GM23338 (cell line): ENCODE measurements at regions not wholly inside any gene's neighbourhood (a gene's known extent, or its start where the extent isn't known, plus 50 kb on each side); places are given as distances from the start of the nearest gene placed in this dataset.

Experiments used
- ATAC-seq: fragments of 200-7000 bp; cut with Tn5 transposase; 3 replicates; pipeline ENCODE4 v1.9.1; 2020
- DNase-seq: peaks from one replicate; pipeline ENCODE4 v3.0.0-alpha.2; 2015; ENCODE audit warnings: low spot score
- H2AFZ ChIP-seq: fragments of 200-600 bp; sonication (generic); 2 replicates; pipeline ENCODE4 v1.8.0; 2016; ENCODE audit warnings: antibody characterized with exemption, mild to moderate bottlenecking, moderate library complexity
- H3F3A ChIP-seq: fragments of 200-600 bp; sonication (generic); replicated peaks from 2 replicates; pipeline ENCODE4 v1.8.0; 2017; ENCODE audit warnings: antibody characterized with exemption, mixed run types, low read depth
- H3K27ac ChIP-seq: fragments of 200-600 bp; sonication (generic); 2 replicates; pipeline ENCODE4 v1.6.1; 2016; ENCODE audit warnings: low read depth
- H3K27me3 ChIP-seq: fragments of 200-600 bp; sonication (generic); 2 replicates; pipeline ENCODE4 v1.8.0; 2016; ENCODE audit warnings: mild to moderate bottlenecking, mixed run types, moderate library complexity; ENCODE audit not compliant: insufficient read depth
- H3K36me3 ChIP-seq: fragments of 200-600 bp; sonication (generic); 2 replicates; pipeline ENCODE4 v1.8.0; 2016; ENCODE audit warnings: mild to moderate bottlenecking; ENCODE audit not compliant: insufficient read depth
- H3K4me1 ChIP-seq: fragments of 200-600 bp; sonication (generic); 2 replicates; pipeline ENCODE4 v1.8.0; 2016; ENCODE audit warnings: mild to moderate bottlenecking, moderate library complexity; ENCODE audit not compliant: insufficient read depth
- H3K4me2 ChIP-seq: fragments of 200-600 bp; sonication (generic); 2 replicates; pipeline ENCODE4 v1.7.1; 2017; ENCODE audit warnings: mixed run types
- H3K4me3 ChIP-seq: fragments of 200-600 bp; sonication (generic); 2 replicates; pipeline ENCODE4 v1.6.1; 2016; ENCODE audit warnings: mixed run types
- H3K79me2 ChIP-seq: fragments of 200-600 bp; sonication (generic); replicated peaks from 2 replicates; pipeline ENCODE4 v1.8.0; 2017; ENCODE audit warnings: mild to moderate bottlenecking; ENCODE audit not compliant: insufficient read depth
- H3K9me2 ChIP-seq: fragments of 200-600 bp; sonication (generic); 2 replicates; pipeline ENCODE4 v1.8.0; 2017; ENCODE audit not compliant: insufficient read depth
- H4K20me1 ChIP-seq: fragments of 200-600 bp; sonication (generic); replicated peaks from 2 replicates; pipeline ENCODE4 v1.8.0; 2017; ENCODE audit warnings: mild to moderate bottlenecking; ENCODE audit not compliant: insufficient read depth
- H3K27ac Mint-ChIP-seq: 2 replicates; pipeline ENCODE4 v1.8.0; 2020; ENCODE audit warnings: inconsistent platforms, mild to moderate bottlenecking, moderate library complexity, mixed read lengths
- H3K27me3 Mint-ChIP-seq: 3 replicates; pipeline ENCODE4 v1.8.0; 2022; ENCODE audit warnings: low read depth, mild to moderate bottlenecking, moderate library complexity, mixed read lengths, inconsistent platforms; ENCODE audit not compliant: insufficient read depth, poor library complexity
- H3K36me3 Mint-ChIP-seq: 3 replicates; pipeline ENCODE4 v1.8.0; 2021; ENCODE audit warnings: low read depth, mild to moderate bottlenecking, inconsistent platforms, moderate library complexity, mixed read lengths
- H3K4me1 Mint-ChIP-seq: 3 replicates; pipeline ENCODE4 v1.8.0; 2020; ENCODE audit warnings: mild to moderate bottlenecking, inconsistent platforms, mixed read lengths
- H3K4me3 Mint-ChIP-seq: 3 replicates; pipeline ENCODE4 v1.8.0; 2021; ENCODE audit warnings: moderate library complexity, mild to moderate bottlenecking, inconsistent platforms, mixed read lengths
- H3K9me3 Mint-ChIP-seq: 3 replicates; pipeline ENCODE4 v1.8.0; 2020; ENCODE audit warnings: moderate library complexity, mild to moderate bottlenecking, inconsistent platforms, mixed read lengths
- CREB1 ChIP-seq: fragments of 250-450 bp; sonication (Bioruptor Pico); IDR thresholded peaks from 2 replicates; pipeline ENCODE4 v1.5.0; 2020; ENCODE audit warnings: low read depth, mild to moderate bottlenecking, moderate library complexity
- EZH2 ChIP-seq: fragments of 200-600 bp; sonication (generic); IDR thresholded peaks from one replicate; pipeline ENCODE4 v1.8.0; 2017; ENCODE audit warnings: antibody characterized with exemption, mild to moderate bottlenecking, low read depth; ENCODE audit not compliant: unreplicated experiment
- EZH2phosphoT487 ChIP-seq: fragments of 200-600 bp; sonication (generic); IDR thresholded peaks from one replicate; pipeline ENCODE4 v1.8.1; 2018; ENCODE audit warnings: antibody characterized with exemption; ENCODE audit not compliant: unreplicated experiment
- JUNB ChIP-seq: IDR thresholded peaks from one replicate; pipeline ENCODE4 v1.6.1; 2016; ENCODE audit warnings: antibody characterized with exemption; ENCODE audit not compliant: unreplicated experiment
- NANOG ChIP-seq: IDR thresholded peaks from 2 replicates; pipeline ENCODE4 v1.6.1; 2016; ENCODE audit warnings: antibody characterized with exemption, borderline replicate concordance
- POLR2AphosphoS5 ChIP-seq: IDR thresholded peaks from 2 replicates; pipeline ENCODE4 v1.6.1; 2016; ENCODE audit warnings: antibody characterized with exemption, low read depth
- STAT1 ChIP-seq: IDR thresholded peaks from one replicate; pipeline ENCODE4 v1.6.1; 2016; ENCODE audit warnings: antibody characterized with exemption; ENCODE audit not compliant: unreplicated experiment
- ZNF114 ChIP-seq: fragments of 250-450 bp; sonication (Bioruptor Pico); IDR thresholded peaks from 2 replicates; pipeline ENCODE4 v1.5.0; 2020; ENCODE audit warnings: mild to moderate bottlenecking, moderate library complexity
- ZNF331 ChIP-seq: fragments of 250-450 bp; sonication (Bioruptor Pico); IDR thresholded peaks from 2 replicates; pipeline ENCODE4 v1.5.0; 2020; ENCODE audit warnings: low read depth, mild to moderate bottlenecking, moderate library complexity
- TF ChIP-seq, protein P1 (sequence below), 2 experiments: fragments of 200-600 bp in 1 of 2; sonication (generic) in 1 of 2; conservative IDR thresholded peaks; 2 replicates each; pipeline versions ENCODE4 v1.5.1 to v1.6.1; 2016 to 2017; ENCODE audit warnings: antibody characterized with exemption in 2 of 2, low read depth in 2 of 2, mild to moderate bottlenecking in 2 of 2, moderate library complexity in 1 of 2
- TF ChIP-seq, protein P2 (sequence below): IDR thresholded peaks from 2 replicates; pipeline ENCODE4 v1.6.1; 2016; ENCODE audit warnings: antibody characterized with exemption
- TF ChIP-seq, protein P3 (sequence below): IDR thresholded peaks from one replicate; pipeline ENCODE4 v1.6.1; 2018; ENCODE audit warnings: antibody characterized with exemption; ENCODE audit not compliant: unreplicated experiment
- TF ChIP-seq, protein P4 (sequence below): fragments of 250-450 bp; sonication (Bioruptor Pico); IDR thresholded peaks from 2 replicates; pipeline ENCODE4 v1.5.0; 2020; ENCODE audit warnings: mild to moderate bottlenecking, moderate library complexity

DNA sequence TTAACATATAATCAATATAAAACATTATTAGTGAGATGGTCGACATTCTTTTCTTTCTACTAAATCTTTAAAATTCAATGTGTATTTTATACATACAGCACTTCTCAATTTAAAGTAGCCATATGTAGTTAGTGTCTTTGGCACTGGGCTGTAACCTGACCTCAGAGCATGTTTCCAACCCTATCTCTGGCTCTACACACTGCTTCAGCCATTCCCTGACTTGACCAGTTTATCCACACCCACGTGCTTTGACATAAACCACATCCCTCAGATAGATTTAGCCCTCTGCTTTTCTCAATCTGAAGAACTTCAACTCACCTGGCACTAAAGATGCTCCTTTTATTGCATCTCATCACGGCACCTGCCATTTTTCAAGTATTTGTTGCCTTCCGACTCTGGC lies 58.3 kb downstream of the RGS2 start:
- no peaks in the 10 kb centered on the region for H3K27me3 ChIP-seq
- H4K20me1 ChIP-seq = no peaks in the 10 kb centered on the region
- H3K27me3 Mint-ChIP-seq = no peaks in the 10 kb centered on the region
- no peak overlapping the region for H2AFZ ChIP-seq
- DNase-seq = no peak
- no peak for TF ChIP-seq CREB1 (CRISPR knock-in tag)
- TF ChIP-seq JUNB = no peak
- no peak for TF ChIP-seq EZH2
- TF ChIP-seq, protein P1, sequence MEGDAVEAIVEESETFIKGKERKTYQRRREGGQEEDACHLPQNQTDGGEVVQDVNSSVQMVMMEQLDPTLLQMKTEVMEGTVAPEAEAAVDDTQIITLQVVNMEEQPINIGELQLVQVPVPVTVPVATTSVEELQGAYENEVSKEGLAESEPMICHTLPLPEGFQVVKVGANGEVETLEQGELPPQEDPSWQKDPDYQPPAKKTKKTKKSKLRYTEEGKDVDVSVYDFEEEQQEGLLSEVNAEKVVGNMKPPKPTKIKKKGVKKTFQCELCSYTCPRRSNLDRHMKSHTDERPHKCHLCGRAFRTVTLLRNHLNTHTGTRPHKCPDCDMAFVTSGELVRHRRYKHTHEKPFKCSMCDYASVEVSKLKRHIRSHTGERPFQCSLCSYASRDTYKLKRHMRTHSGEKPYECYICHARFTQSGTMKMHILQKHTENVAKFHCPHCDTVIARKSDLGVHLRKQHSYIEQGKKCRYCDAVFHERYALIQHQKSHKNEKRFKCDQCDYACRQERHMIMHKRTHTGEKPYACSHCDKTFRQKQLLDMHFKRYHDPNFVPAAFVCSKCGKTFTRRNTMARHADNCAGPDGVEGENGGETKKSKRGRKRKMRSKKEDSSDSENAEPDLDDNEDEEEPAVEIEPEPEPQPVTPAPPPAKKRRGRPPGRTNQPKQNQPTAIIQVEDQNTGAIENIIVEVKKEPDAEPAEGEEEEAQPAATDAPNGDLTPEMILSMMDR (conservative IDR thresholded peaks at IDR 0.05; ENCODE audit: low read depth in 2 of 2) = no peak
- no peak for TF ChIP-seq EZH2phosphoT487
- TF ChIP-seq STAT1 = no peak
- TF ChIP-seq ZNF114 (CRISPR knock-in tag) = no peak
- TF ChIP-seq NANOG = no peak
- TF ChIP-seq, protein P2, sequence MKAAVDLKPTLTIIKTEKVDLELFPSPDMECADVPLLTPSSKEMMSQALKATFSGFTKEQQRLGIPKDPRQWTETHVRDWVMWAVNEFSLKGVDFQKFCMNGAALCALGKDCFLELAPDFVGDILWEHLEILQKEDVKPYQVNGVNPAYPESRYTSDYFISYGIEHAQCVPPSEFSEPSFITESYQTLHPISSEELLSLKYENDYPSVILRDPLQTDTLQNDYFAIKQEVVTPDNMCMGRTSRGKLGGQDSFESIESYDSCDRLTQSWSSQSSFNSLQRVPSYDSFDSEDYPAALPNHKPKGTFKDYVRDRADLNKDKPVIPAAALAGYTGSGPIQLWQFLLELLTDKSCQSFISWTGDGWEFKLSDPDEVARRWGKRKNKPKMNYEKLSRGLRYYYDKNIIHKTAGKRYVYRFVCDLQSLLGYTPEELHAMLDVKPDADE = no peak
- TF ChIP-seq, protein P3, sequence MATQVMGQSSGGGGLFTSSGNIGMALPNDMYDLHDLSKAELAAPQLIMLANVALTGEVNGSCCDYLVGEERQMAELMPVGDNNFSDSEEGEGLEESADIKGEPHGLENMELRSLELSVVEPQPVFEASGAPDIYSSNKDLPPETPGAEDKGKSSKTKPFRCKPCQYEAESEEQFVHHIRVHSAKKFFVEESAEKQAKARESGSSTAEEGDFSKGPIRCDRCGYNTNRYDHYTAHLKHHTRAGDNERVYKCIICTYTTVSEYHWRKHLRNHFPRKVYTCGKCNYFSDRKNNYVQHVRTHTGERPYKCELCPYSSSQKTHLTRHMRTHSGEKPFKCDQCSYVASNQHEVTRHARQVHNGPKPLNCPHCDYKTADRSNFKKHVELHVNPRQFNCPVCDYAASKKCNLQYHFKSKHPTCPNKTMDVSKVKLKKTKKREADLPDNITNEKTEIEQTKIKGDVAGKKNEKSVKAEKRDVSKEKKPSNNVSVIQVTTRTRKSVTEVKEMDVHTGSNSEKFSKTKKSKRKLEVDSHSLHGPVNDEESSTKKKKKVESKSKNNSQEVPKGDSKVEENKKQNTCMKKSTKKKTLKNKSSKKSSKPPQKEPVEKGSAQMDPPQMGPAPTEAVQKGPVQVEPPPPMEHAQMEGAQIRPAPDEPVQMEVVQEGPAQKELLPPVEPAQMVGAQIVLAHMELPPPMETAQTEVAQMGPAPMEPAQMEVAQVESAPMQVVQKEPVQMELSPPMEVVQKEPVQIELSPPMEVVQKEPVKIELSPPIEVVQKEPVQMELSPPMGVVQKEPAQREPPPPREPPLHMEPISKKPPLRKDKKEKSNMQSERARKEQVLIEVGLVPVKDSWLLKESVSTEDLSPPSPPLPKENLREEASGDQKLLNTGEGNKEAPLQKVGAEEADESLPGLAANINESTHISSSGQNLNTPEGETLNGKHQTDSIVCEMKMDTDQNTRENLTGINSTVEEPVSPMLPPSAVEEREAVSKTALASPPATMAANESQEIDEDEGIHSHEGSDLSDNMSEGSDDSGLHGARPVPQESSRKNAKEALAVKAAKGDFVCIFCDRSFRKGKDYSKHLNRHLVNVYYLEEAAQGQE = no peak
- TF ChIP-seq ZNF331 (CRISPR knock-in tag) = no peak
- TF ChIP-seq, protein P4, sequence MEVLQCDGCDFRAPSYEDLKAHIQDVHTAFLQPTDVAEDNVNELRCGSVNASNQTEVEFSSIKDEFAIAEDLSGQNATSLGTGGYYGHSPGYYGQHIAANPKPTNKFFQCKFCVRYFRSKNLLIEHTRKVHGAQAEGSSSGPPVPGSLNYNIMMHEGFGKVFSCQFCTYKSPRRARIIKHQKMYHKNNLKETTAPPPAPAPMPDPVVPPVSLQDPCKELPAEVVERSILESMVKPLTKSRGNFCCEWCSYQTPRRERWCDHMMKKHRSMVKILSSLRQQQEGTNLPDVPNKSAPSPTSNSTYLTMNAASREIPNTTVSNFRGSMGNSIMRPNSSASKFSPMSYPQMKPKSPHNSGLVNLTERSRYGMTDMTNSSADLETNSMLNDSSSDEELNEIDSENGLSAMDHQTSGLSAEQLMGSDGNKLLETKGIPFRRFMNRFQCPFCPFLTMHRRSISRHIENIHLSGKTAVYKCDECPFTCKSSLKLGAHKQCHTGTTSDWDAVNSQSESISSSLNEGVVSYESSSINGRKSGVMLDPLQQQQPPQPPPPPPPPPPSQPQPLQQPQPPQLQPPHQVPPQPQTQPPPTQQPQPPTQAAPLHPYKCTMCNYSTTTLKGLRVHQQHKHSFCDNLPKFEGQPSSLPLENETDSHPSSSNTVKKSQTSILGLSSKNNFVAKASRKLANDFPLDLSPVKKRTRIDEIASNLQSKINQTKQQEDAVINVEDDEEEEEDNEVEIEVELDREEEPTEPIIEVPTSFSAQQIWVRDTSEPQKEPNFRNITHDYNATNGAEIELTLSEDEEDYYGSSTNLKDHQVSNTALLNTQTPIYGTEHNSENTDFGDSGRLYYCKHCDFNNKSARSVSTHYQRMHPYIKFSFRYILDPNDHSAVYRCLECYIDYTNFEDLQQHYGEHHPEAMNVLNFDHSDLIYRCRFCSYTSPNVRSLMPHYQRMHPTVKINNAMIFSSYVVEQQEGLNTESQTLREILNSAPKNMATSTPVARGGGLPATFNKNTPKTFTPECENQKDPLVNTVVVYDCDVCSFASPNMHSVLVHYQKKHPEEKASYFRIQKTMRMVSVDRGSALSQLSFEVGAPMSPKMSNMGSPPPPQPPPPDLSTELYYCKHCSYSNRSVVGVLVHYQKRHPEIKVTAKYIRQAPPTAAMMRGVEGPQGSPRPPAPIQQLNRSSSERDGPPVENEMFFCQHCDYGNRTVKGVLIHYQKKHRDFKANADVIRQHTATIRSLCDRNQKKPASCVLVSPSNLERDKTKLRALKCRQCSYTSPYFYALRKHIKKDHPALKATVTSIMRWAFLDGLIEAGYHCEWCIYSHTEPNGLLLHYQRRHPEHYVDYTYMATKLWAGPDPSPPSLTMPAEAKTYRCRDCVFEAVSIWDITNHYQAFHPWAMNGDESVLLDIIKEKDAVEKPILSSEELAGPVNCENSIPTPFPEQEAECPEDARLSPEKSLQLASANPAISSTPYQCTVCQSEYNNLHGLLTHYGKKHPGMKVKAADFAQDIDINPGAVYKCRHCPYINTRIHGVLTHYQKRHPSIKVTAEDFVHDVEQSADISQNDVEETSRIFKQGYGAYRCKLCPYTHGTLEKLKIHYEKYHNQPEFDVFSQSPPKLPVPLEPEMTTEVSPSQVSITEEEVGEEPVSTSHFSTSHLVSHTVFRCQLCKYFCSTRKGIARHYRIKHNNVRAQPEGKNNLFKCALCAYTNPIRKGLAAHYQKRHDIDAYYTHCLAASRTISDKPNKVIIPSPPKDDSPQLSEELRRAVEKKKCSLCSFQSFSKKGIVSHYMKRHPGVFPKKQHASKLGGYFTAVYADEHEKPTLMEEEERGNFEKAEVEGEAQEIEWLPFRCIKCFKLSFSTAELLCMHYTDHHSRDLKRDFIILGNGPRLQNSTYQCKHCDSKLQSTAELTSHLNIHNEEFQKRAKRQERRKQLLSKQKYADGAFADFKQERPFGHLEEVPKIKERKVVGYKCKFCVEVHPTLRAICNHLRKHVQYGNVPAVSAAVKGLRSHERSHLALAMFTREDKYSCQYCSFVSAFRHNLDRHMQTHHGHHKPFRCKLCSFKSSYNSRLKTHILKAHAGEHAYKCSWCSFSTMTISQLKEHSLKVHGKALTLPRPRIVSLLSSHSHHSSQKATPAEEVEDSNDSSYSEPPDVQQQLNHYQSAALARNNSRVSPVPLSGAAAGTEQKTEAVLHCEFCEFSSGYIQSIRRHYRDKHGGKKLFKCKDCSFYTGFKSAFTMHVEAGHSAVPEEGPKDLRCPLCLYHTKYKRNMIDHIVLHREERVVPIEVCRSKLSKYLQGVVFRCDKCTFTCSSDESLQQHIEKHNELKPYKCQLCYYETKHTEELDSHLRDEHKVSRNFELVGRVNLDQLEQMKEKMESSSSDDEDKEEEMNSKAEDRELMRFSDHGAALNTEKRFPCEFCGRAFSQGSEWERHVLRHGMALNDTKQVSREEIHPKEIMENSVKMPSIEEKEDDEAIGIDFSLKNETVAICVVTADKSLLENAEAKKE (CRISPR knock-in tag) = no peak
- TF ChIP-seq POLR2AphosphoS5 = no peak
- H3K4me3 ChIP-seq = no peak overlapping the region
- no peaks in the 10 kb centered on the region for H3K36me3 ChIP-seq
- no peak overlapping the region for H3K27ac Mint-ChIP-seq
- no peaks in the 10 kb centered on the region for H3K79me2 ChIP-seq
- H3K4me2 ChIP-seq = no peak overlapping the region
- H3K27ac ChIP-seq = no peak overlapping the region
- H3K36me3 Mint-ChIP-seq = no peaks in the 10 kb centered on the region
- H3K9me2 ChIP-seq = no peaks in the 10 kb centered on the region
- H3K4me1 ChIP-seq = no peaks in the 10 kb centered on the region
- H3K4me1 Mint-ChIP-seq = no peaks in the 10 kb centered on the region
- no peak overlapping the region for H3K4me3 Mint-ChIP-seq
- no peaks in the 10 kb centered on the region for H3F3A ChIP-seq
- no peaks in the 10 kb centered on the region for H3K9me3 Mint-ChIP-seq
- peak; percentile 34; the same call in 1 of the 3 replicates for ATAC-seq
